Naive thymus-derived CD4-positive, alpha-beta T cell (primary cell): ENCODE measurements at regions not wholly inside any gene's neighbourhood (a gene's known extent, or its start where the extent isn't known, plus 50 kb on each side); places are given as distances from the start of the nearest gene placed in this dataset.

Experiments used
- ATAC-seq: fragments of 150-1000 bp; cut with Tn5 transposase; 2 replicates; pipeline ENCODE4 v1.10.0; 2021; ENCODE audit warnings: mild to moderate bottlenecking, moderate library complexity
- CTCF ChIA-PET: fragments of 350-600 bp; sonication (Branson Sonifier 250); formaldehyde crosslinking; loops from one replicate; lab custom pipeline; 2021; ENCODE audit warnings: antibody characterized with exemption; lab: Charles Lee
- POLR2A ChIA-PET: fragments of 350-600 bp; sonication (Branson Sonifier 250); formaldehyde crosslinking; loops from one replicate; lab custom pipeline; 2021; ENCODE audit warnings: antibody characterized with exemption, inconsistent platforms; lab: Charles Lee
- DNase-seq, 9 donors: peaks; one replicate each; pipeline versions ENCODE4 v3.0.0 to v3.0.0-alpha.2; 2020 to 2022; ENCODE audit warnings: mixed read lengths in 1 of 9
- H3K27ac ChIP-seq: one replicate; pipeline ENCODE4 v1.7.0; 2013; ENCODE audit warnings: mild to moderate bottlenecking, low read depth, low read length, moderate library complexity
- H3K27me3 ChIP-seq, 2 donors: one replicate each; pipeline ENCODE4 v1.7.0; 2013; ENCODE audit warnings: low read length in 2 of 2, mild to moderate bottlenecking in 2 of 2, moderate library complexity in 2 of 2; ENCODE audit not compliant: control insufficient read depth in 2 of 2, insufficient read depth in 2 of 2
- H3K36me3 ChIP-seq, 3 experiments: 1 replicate in 2 of 3; 2 replicates in 1 of 3; pipeline ENCODE4 v1.7.0; 2013; ENCODE audit warnings: low read length in 3 of 3, mild to moderate bottlenecking in 3 of 3, moderate library complexity in 1 of 3; ENCODE audit not compliant: insufficient read depth in 3 of 3, control insufficient read depth in 2 of 3
- H3K4me1 ChIP-seq, 2 donors: one replicate each; pipeline ENCODE4 v1.7.0; 2013; ENCODE audit warnings: low read length in 2 of 2, mild to moderate bottlenecking in 2 of 2, moderate library complexity in 1 of 2; ENCODE audit not compliant: control insufficient read depth in 2 of 2, insufficient read depth in 2 of 2
- H3K4me3 ChIP-seq: 2 replicates; pipeline ENCODE4 v1.7.0; 2013; ENCODE audit warnings: mild to moderate bottlenecking, low read length
- H3K9me3 ChIP-seq, 3 experiments: 1 replicate in 2 of 3; 2 replicates in 1 of 3; pipeline ENCODE4 v1.7.0; 2013; ENCODE audit warnings: low read length in 3 of 3; ENCODE audit not compliant: control insufficient read depth in 2 of 3
- H3K27ac Mint-ChIP-seq, 9 donors: one replicate each; pipeline ENCODE4 v1.8.0; 2020 to 2022; ENCODE audit warnings: mixed read lengths in 9 of 9, mild to moderate bottlenecking in 8 of 9, moderate library complexity in 5 of 9, inconsistent platforms in 2 of 9
- H3K27me3 Mint-ChIP-seq, 5 donors: one replicate each; pipeline ENCODE4 v1.8.0; 2021 to 2022; ENCODE audit warnings: mixed read lengths in 5 of 5, mild to moderate bottlenecking in 1 of 5
- H3K36me3 Mint-ChIP-seq, 5 donors: one replicate each; pipeline ENCODE4 v1.8.0; 2020 to 2022; ENCODE audit warnings: mixed read lengths in 5 of 5, mild to moderate bottlenecking in 3 of 5, inconsistent platforms in 1 of 5
- H3K4me1 Mint-ChIP-seq, 7 donors: one replicate each; pipeline ENCODE4 v1.8.0; 2020 to 2022; ENCODE audit warnings: mixed read lengths in 7 of 7, mild to moderate bottlenecking in 3 of 7, inconsistent platforms in 1 of 7
- H3K4me3 Mint-ChIP-seq, 10 donors: one replicate each; pipeline ENCODE4 v1.8.0; 2020 to 2022; ENCODE audit warnings: mild to moderate bottlenecking in 10 of 10, mixed read lengths in 10 of 10, moderate library complexity in 6 of 10, inconsistent platforms in 2 of 10
- H3K9me3 Mint-ChIP-seq, 11 donors: one replicate each; pipeline ENCODE4 v1.8.0; 2020 to 2022; ENCODE audit warnings: mixed read lengths in 11 of 11, mild to moderate bottlenecking in 4 of 11, inconsistent platforms in 1 of 11, moderate library complexity in 1 of 11
- intact Hi-C, 2 donors: fragments of 100-400 bp; cut with micrococcal nuclease; formaldehyde crosslinking; loops; one replicate each; pipeline ENCODE4 v1.15.1; 2023

- Mint-ChIP-seq H3K9me3 (peaks cover 0 to 6% (median 0%) of the 10 kb centered on the region in 11 donors), H3K27me3 (peaks cover 0 to 19% (median 17%) of the 10 kb centered on the region in 5 donors), H3K27ac (no peak overlapping the region), H3K36me3 (no peaks in the 10 kb centered on the region), H3K4me1 (no peaks in the 10 kb centered on the region), H3K4me3 (no peak overlapping the region)
- Histone ChIP-seq H3K27ac (no peak overlapping the region), H3K27me3 (no peaks in the 10 kb centered on the region), H3K4me1 (no peaks in the 10 kb centered on the region), H3K36me3 (no peaks in the 10 kb centered on the region), H3K9me3 (no peaks in the 10 kb centered on the region), H3K4me3 (no peak overlapping the region)
- intact Hi-C loops, result no loop called here
- CTCF ChIA-PET, result no interaction called here
- no peak for DNase-seq
- no peak for ATAC-seq
- POLR2A ChIA-PET, result no interaction called here
These were observed 659.0 kb downstream of the EPM2A start for GRCh38 chr6:145076115-145076841.

- ATAC-seq, result no peak
- Mint-ChIP-seq H3K4me1 (peaks cover 0 to 1% (median 0%) of the 10 kb centered on the region in 7 donors), H3K9me3 (peaks cover 0 to 4% (median 0%) of the 10 kb centered on the region in 11 donors), H3K36me3 (no peaks in the 10 kb centered on the region), H3K27me3 (peaks cover 0 to 19% (median 14%) of the 10 kb centered on the region in 5 donors), H3K4me3 (no peak overlapping the region), H3K27ac (no peak overlapping the region)
- Histone ChIP-seq H3K4me3 (no peak overlapping the region), H3K27me3 (no peaks in the 10 kb centered on the region), H3K27ac (no peak overlapping the region), H3K4me1 (no peaks in the 10 kb centered on the region), H3K9me3 (no peaks in the 10 kb centered on the region), H3K36me3 (no peaks in the 10 kb centered on the region)
- no peak for DNase-seq
- intact Hi-C loops, result no loop called here
- CTCF ChIA-PET, result no interaction called here
- POLR2A ChIA-PET, result no interaction called here
These were observed 657.9 kb downstream of the EPM2A start for GRCh38 chr6:145077382-145077781.

GRCh38 chr6:145080651-145081050, 654.7 kb downstream of the EPM2A start:
- POLR2A ChIA-PET, result no interaction called here

DNA sequence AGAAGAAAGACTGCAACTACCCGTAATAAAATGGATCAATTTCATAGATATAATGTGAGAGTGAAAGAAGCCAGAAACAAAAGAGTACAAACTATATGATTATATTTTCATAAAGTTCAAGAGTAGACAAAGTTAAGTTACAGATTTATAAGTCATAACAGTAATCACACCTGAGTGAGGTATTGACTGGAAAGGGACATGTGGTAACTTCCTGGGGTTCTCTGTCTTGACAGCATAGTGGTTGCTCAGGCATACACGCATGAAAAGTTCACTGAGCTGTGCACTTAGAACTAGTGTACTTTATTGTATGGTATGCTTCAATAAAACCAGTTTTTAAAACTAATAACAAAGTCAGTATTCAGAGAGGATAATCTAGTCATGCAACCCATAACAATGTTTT, 653.6 kb downstream of the EPM2A start:
- no peak overlapping the region for H3K27ac Mint-ChIP-seq
- DNase-seq, result no peak
- H3K36me3 ChIP-seq, result no peaks in the 10 kb centered on the region
- H3K27me3 Mint-ChIP-seq, result peaks cover 0 to 16% (median 0%) of the 10 kb centered on the region in 5 donors
- H3K27ac ChIP-seq, result no peak overlapping the region
- H3K27me3 ChIP-seq, result no peaks in the 10 kb centered on the region
- no peak overlapping the region for H3K4me3 Mint-ChIP-seq
- H3K9me3 Mint-ChIP-seq, result no peaks in the 10 kb centered on the region
- ATAC-seq, result no peak
- no peak overlapping the region for H3K4me3 ChIP-seq
- POLR2A ChIA-PET, result no interaction called here
- no peaks in the 10 kb centered on the region for H3K4me1 ChIP-seq
- CTCF ChIA-PET, result no interaction called here
- intact Hi-C loops, result no loop called here
- peaks cover 0 to 1% (median 0%) of the 10 kb centered on the region in 7 donors for H3K4me1 Mint-ChIP-seq
- no peaks in the 10 kb centered on the region for H3K9me3 ChIP-seq
- H3K36me3 Mint-ChIP-seq, result no peaks in the 10 kb centered on the region

More at GRCh38 chr6:145080651-145081050, 654.7 kb downstream of the EPM2A start:
- H3K27ac Mint-ChIP-seq, result no peak overlapping the region
- DNase-seq (no peak), ATAC-seq (no peak)
- H3K36me3 Mint-ChIP-seq, result no peaks in the 10 kb centered on the region
- no peaks in the 10 kb centered on the region for H3K27me3 ChIP-seq
- H3K4me3 Mint-ChIP-seq, result no peak overlapping the region
- H3K9me3 Mint-ChIP-seq, result no peaks in the 10 kb centered on the region
- no peaks in the 10 kb centered on the region for H3K36me3 ChIP-seq
- no peaks in the 10 kb centered on the region for H3K4me1 ChIP-seq
- H3K4me3 ChIP-seq, result no peak overlapping the region
- H3K9me3 ChIP-seq, result no peaks in the 10 kb centered on the region
- peaks cover 0 to 1% (median 0%) of the 10 kb centered on the region in 7 donors for H3K4me1 Mint-ChIP-seq
- H3K27ac ChIP-seq, result no peak overlapping the region
- intact Hi-C loops, result no loop called here
- CTCF ChIA-PET, result no interaction called here
- H3K27me3 Mint-ChIP-seq, result peaks cover 0 to 20% (median under 1%) of the 10 kb centered on the region in 5 donors

- Histone ChIP-seq H3K36me3 (no peaks in the 10 kb centered on the region), H3K9me3 (no peaks in the 10 kb centered on the region), H3K4me3 (no peak overlapping the region), H3K27me3 (no peaks in the 10 kb centered on the region), H3K4me1 (no peaks in the 10 kb centered on the region), H3K27ac (no peak overlapping the region)
- CTCF ChIA-PET, result no interaction called here
- Mint-ChIP-seq H3K4me3 (no peak overlapping the region), H3K36me3 (no peaks in the 10 kb centered on the region), H3K9me3 (no peaks in the 10 kb centered on the region), H3K27ac (no peak overlapping the region), H3K27me3 (peaks cover 0 to 14% (median 0%) of the 10 kb centered on the region in 5 donors), H3K4me1 (peaks cover 0 to 1% (median 0%) of the 10 kb centered on the region in 7 donors)
- no peak for ATAC-seq
- no peak for DNase-seq
- POLR2A ChIA-PET, result no interaction called here
- intact Hi-C loops, result no loop called here
These were observed 653.0 kb downstream of the EPM2A start for GRCh38 chr6:145082359-145082758.

DNA sequence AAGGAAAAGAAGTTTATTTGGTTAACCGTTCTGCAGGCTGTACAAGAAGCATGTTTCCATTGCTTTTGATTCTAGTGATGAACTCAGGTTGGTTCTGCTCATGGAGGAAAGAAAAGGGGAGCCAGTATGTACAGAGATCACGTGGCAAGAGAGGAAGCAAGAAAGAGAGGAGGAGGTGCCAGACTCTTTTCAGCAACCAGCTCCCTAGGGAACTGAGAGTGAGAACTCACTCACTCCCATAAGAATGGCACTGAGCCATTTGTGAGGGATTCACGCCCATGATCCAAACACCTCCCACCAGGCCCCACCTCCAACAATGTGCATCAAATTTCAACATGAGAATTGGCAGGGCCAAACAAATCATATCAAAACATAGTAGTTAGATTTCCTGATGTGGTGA, 649.1 kb downstream of the EPM2A start:
- DNase-seq, result no peak
- CTCF ChIA-PET, result no interaction called here

GRCh38 chr6:145087034-145087433, 648.3 kb downstream of the EPM2A start:
- H3K27ac ChIP-seq, result no peak overlapping the region
- H3K4me1 ChIP-seq, result no peaks in the 10 kb centered on the region
- no peak overlapping the region for H3K4me3 ChIP-seq
- no peak overlapping the region for H3K27ac Mint-ChIP-seq
- H3K4me3 Mint-ChIP-seq, result no peak overlapping the region
- H3K27me3 ChIP-seq, result no peaks in the 10 kb centered on the region
- H3K4me1 Mint-ChIP-seq, result no peaks in the 10 kb centered on the region
- no peaks in the 10 kb centered on the region for H3K36me3 ChIP-seq
- H3K9me3 ChIP-seq, result no peaks in the 10 kb centered on the region
- POLR2A ChIA-PET, result no interaction called here
- intact Hi-C loops, result loop anchor here in 1 of 2 donors (5.0 kb wide), 1 partner anchor 945 kb away; no protein-coding TSS in a partner anchor
- H3K36me3 Mint-ChIP-seq, result no peaks in the 10 kb centered on the region
- ATAC-seq (no peak), DNase-seq (no peak)
- peaks cover 0 to 1% (median 0%) of the 10 kb centered on the region in 11 donors for H3K9me3 Mint-ChIP-seq
- H3K27me3 Mint-ChIP-seq, result peaks cover 5 to 12% (median 8%) of the 10 kb centered on the region in 5 donors
- CTCF ChIA-PET, result no interaction called here

More for the DNA sequence above, 649.1 kb downstream of the EPM2A start:
- H3K9me3 ChIP-seq, result no peaks in the 10 kb centered on the region
- no peak overlapping the region for H3K27ac Mint-ChIP-seq
- no peak overlapping the region for H3K4me3 Mint-ChIP-seq
- H3K27me3 Mint-ChIP-seq, result peaks cover 5 to 12% (median 6%) of the 10 kb centered on the region in 5 donors
- ATAC-seq, result no peak
- H3K4me1 Mint-ChIP-seq, result peaks cover 0 to 1% (median 0%) of the 10 kb centered on the region in 7 donors
- no peaks in the 10 kb centered on the region for H3K4me1 ChIP-seq
- POLR2A ChIA-PET, result no interaction called here
- no peaks in the 10 kb centered on the region for H3K36me3 ChIP-seq
- H3K4me3 ChIP-seq, result no peak overlapping the region
- H3K27me3 ChIP-seq, result no peaks in the 10 kb centered on the region
- no peak overlapping the region for H3K27ac ChIP-seq
- H3K9me3 Mint-ChIP-seq, result peaks cover 0 to 1% (median 0%) of the 10 kb centered on the region in 11 donors
- intact Hi-C loops, result loop anchor here in 1 of 2 donors (5.0 kb wide), 1 partner anchor 946 kb away; no protein-coding TSS in a partner anchor
- no peaks in the 10 kb centered on the region for H3K36me3 Mint-ChIP-seq
